ENCODE measurements at regions not wholly inside any gene's neighbourhood (a gene's known extent, or its start where the extent isn't known, plus 50 kb on each side); places are given as distances from the start of the nearest gene placed in this dataset.

DNA sequence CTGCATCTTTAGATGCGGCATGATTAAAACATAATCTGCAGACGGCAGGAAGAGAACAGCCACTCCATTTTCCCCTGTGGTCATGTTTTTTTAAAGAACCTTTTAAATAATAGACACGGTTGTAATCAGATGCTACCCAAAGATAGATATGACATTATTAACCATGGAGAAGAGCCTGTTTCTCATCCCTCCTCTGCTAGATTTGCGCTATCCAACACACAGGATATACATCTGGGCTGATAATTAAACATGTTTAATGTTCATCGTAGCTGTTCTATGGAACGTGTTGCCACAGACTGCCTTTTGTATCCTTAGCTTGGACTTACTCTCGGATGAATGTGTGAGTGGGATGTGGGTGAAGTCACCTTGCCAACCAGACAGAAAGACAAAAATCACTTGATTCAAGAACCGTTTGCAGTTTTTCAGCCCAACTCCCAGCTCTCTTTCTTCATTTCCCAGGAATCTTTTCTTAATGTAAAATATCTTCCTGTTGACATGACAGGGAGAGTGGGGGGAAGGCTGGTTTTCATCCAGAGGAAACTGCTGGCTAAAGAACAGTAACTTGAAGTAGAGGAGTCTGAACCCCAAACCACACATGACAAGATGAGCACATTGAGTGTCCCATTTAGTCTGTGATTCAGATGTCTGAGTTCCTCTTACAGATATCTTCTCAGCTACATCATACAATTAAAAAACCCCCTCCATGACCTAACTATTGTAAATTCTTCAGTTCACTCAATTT is 118.6 kb upstream of the PRICKLE2 start:
- H3K27me3 ChIP-seq (ENCODE audit: insufficient read depth, low read length): no peaks in the 10 kb centered on the region
- no peaks in the 10 kb centered on the region for H3K9me3 ChIP-seq (ENCODE audit: low read depth, low read length)
- H3K4me1 ChIP-seq (ENCODE audit: insufficient read depth, low read length): no peaks in the 10 kb centered on the region
- H3K4me3 ChIP-seq (ENCODE audit: low read length): no peak overlapping the region

DNA sequence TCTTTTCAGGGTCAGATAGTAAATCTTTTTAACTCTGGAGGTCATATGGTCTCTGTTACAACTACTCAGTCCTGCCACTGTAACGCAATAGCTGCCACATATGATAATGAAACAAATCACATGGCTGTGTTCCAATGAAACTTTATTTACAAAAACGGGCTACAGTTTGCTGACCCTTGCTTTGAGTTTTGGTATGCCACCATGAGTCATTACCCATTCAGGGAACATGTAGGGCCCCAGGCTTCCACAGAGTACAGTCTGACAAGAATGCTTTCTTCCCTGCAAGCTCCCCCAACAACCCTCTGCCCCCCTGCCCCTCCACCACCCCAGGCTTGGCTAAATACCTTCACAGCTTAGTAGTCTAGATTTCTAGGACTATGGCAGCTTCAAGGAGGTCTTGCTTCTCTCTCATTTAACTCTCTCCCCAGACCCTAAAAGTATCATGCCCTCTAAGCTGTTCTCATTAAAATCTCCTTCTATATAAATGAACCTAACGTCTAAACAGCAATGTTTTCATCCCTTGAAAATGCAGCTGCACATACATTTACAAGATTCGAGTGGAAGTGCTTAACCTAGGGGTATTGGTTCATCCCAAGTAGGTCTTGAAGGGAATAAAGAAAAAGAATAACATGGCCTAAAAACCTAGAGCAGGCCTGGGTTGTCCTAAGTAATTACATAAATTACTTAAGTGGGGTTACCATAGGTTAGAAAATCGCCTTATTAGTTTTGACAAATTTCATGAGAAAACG is 117.8 kb upstream of the PRICKLE2 start:
- H3K4me3 ChIP-seq (ENCODE audit: low read length): no peak overlapping the region
- no peaks in the 10 kb centered on the region for H3K9me3 ChIP-seq (ENCODE audit: low read depth, low read length)
- no peaks in the 10 kb centered on the region for H3K27me3 ChIP-seq (ENCODE audit: insufficient read depth, low read length)
- no peaks in the 10 kb centered on the region for H3K4me1 ChIP-seq (ENCODE audit: insufficient read depth, low read length)

DNA sequence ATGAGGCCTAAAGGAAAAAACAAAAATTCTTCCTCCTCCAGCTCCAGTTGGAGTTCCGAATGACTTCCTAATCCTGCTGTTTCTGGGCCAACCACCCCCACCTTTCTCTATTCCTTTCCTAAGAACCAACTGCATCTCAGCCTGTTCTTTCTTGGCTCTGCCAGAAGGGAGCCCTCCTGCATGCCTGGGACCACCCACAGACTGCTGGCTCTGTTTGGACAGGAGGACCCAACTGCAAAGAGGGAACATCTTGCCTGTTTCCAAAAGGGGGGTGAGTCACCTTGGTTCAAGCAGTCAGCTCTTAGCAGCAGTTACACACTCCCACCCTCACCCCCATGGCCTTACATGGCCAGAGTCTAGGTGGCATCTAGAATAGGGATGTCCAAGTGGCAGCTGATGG is 116.0 kb upstream of the PRICKLE2 start:
- no peaks in the 10 kb centered on the region for H3K4me1 ChIP-seq (ENCODE audit: insufficient read depth, low read length)
- no peaks in the 10 kb centered on the region for H3K27me3 ChIP-seq (ENCODE audit: insufficient read depth, low read length)

DNA sequence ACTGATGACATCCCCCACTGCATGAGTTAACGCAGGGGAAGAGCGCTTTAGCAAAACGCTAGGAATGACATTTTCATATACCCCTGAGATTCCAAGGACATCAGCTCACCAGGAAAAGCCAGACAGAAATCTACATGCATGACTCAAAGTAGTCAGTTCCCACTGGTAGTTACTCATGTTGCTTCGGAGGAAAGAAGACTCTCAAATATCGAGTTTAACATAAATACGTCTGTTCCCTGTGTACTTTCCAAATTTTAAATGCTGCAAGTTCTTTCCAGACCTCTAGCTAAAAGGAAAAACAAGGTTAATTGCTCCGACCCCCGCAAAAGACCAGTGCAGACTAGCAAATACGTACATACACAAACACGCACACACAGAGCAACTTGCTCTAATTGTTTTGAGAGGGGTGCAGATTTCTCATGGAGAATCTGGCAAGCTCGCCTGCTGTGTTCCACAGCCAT is 115.4 kb upstream of the PRICKLE2 start:
- no peak overlapping the region for H3K4me3 ChIP-seq (ENCODE audit: low read length)
- H3K4me1 ChIP-seq (ENCODE audit: insufficient read depth, low read length): no peaks in the 10 kb centered on the region
- no peaks in the 10 kb centered on the region for H3K9me3 ChIP-seq (ENCODE audit: low read depth, low read length)
- H3K27me3 ChIP-seq (ENCODE audit: insufficient read depth, low read length): no peaks in the 10 kb centered on the region

More for the DNA sequence above, 116.0 kb upstream of the PRICKLE2 start:
- Histone ChIP-seq H3K9me3 (ENCODE audit: low read depth, low read length) (no peaks in the 10 kb centered on the region), H3K4me3 (ENCODE audit: low read length) (no peak overlapping the region)

DNA sequence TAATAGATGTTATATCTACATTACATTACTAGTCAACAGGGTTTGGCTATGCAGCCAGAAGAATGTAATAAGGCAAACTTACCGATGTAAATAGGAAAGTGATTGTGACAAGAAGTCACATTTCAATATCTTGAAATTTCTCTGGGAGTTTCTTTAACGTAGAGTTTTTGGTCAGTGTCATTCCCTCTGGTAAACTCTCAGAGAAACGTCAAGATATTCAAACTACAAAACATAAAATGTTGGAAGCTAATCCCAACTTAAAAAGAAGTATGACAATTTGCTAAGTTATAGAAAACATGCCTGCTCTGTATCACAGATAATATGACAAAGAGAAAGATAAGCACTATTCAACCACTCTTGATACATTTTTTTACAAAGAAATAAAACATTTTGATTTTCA is 111.2 kb upstream of the PRICKLE2 start:
- no peak overlapping the region for H3K4me3 ChIP-seq (ENCODE audit: low read length)
- H3K9me3 ChIP-seq (ENCODE audit: low read depth, low read length): no peaks in the 10 kb centered on the region
- no peaks in the 10 kb centered on the region for H3K27me3 ChIP-seq (ENCODE audit: insufficient read depth, low read length)
- no peaks in the 10 kb centered on the region for H3K4me1 ChIP-seq (ENCODE audit: insufficient read depth, low read length)

DNA sequence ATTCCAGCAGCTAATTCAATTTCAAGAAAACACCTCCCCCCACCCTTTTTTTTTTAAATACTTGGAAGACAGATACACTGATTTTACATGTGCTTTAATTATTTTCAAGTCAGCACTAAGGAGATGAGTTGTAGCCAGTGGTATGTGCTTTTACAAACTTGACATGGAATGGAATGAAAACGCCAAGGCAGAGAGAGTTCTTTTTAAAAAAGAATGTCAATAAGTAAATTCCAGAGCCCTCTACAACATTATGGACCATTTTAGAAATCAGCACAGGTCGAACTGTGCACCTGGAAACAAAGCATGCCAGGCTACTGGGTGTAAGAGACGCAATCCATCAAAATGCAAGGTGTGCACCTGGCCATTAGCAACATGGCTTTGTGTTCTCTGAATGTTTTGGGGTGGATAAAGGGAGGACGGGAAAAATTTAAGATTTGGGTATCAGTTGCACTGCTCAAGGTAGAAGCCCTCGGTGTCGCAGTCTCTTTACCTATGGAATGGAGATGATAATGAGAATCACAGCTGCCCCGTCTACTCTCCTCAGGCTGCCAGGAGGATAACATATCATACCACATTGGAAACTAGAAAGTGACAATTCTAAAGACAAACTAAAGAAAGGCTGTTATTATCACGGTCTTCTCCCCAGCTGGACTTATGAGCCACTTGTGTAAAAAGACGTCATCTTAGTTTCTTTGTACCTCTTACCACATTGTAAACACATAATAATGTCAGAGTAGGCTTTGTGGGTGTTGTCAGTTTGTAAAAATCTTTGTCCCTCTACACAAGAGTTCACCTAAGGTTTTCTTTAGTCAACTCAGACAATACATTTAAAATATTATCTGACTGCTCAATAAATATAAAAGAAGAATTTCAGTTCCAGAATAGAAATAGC is 107.4 kb upstream of the PRICKLE2 start:
- no peaks in the 10 kb centered on the region for H3K27me3 ChIP-seq (ENCODE audit: insufficient read depth, low read length)
- H3K4me3 ChIP-seq (ENCODE audit: low read length): no peak overlapping the region
- no peaks in the 10 kb centered on the region for H3K9me3 ChIP-seq (ENCODE audit: low read depth, low read length)
- H3K4me1 ChIP-seq (ENCODE audit: insufficient read depth, low read length): no peaks in the 10 kb centered on the region

DNA sequence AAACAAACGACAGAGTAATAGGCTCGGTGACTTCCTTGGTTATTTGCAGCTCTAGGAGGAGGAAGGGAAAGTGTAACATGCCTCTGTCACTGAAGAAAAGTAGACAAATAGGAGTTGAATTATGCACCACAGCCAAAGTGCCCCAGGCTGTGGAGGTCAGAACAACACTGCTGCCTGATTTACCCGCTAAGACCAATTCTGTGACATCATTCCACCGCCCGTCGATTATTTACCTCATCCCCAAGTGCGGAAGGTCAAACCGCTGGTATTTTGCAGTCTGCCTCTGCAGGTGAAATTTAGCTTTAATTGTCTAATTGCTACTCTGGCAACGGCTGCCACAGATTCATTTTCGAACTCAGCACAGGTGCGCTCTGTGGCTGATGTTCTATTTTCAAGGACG is 106.3 kb upstream of the PRICKLE2 start:
- Histone ChIP-seq H3K4me1 (ENCODE audit: insufficient read depth, low read length) (no peaks in the 10 kb centered on the region), H3K9me3 (ENCODE audit: low read depth, low read length) (no peaks in the 10 kb centered on the region), H3K4me3 (ENCODE audit: low read length) (no peak overlapping the region), H3K27me3 (ENCODE audit: insufficient read depth, low read length) (no peaks in the 10 kb centered on the region)

DNA sequence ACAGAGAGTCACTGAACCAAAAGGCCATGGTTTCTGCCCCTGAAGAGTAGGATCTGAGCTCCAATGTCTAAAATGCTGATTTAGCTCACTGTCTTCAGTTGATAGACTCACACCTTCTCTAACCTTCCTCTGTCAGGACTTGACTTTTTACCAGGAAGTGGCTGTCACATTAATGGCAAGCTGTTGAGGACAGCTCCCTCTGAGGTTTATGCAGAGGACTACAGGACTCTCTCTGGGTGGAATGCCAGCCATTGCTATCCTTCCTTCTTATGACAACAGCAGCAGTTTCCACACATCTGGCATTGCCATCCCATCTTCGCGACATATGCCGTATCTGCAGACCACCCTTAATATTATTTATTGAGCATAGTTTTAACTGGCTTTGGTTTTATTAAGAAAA is 103.8 kb upstream of the PRICKLE2 start:
- H3K27me3 ChIP-seq (ENCODE audit: insufficient read depth, low read length): no peaks in the 10 kb centered on the region
- no peaks in the 10 kb centered on the region for H3K4me1 ChIP-seq (ENCODE audit: insufficient read depth, low read length)
- no peak overlapping the region for H3K4me3 ChIP-seq (ENCODE audit: low read length)
- H3K9me3 ChIP-seq (ENCODE audit: low read depth, low read length): no peaks in the 10 kb centered on the region

DNA sequence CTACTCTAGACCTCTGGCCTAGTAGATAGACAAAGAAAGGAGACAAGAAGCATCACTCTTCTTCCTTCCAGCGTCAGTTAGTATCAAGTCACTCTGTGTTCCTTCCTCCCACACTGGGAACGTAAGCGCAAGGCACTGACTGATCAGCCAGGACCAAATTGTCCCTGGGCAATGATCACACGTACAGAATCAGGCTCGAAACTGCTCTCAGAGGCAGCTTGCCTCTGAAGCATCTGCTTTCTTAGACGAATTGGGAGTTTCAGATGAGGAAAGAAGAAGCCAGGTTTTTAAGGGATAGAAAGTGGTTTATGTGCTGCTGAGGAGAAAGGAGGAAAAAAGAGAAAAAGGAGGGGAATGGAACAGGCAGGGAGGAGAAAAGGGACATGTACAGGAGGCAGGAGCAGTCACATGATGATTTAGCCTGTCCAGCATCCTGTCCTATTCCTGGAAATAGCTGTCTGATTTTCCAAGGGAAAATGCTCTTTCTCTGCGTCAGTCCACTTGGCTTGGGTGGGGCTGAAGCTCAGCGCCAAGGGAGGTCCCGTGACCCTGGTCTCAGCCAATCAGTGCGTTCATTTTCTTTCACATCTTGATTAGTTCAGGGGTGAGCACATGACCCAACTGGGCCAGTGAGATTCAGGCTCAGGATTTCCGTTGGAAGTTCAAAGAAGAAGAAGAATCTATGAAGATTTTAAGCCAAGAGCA is 102.0 kb upstream of the PRICKLE2 start:
- Histone ChIP-seq H3K4me3 (ENCODE audit: low read length) (no peak overlapping the region), H3K27me3 (ENCODE audit: insufficient read depth, low read length) (no peaks in the 10 kb centered on the region), H3K9me3 (ENCODE audit: low read depth, low read length) (no peaks in the 10 kb centered on the region), H3K4me1 (ENCODE audit: insufficient read depth, low read length) (no peaks in the 10 kb centered on the region)

DNA sequence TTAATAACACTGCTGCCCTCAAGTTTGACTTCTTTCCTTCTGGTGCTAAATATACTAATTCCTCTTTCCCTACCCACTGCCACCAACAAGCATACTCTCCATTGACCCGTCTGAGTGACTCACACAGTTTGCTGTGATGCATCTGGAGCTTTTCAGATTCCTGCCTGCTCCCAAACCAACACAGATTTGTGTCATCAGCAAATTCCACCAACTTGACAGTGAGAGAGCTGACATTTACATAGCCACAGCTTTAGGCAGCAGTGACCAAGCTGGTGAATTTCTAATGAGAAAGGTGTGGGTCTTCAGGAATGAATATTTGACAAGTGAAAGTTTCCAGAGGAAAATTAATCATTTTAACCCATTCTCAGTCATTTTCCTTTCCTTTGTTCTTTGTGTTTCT is 96.5 kb upstream of the PRICKLE2 start:
- Histone ChIP-seq H3K4me3 (ENCODE audit: low read length) (no peak overlapping the region), H3K9me3 (ENCODE audit: low read depth, low read length) (no peaks in the 10 kb centered on the region), H3K4me1 (ENCODE audit: insufficient read depth, low read length) (no peaks in the 10 kb centered on the region), H3K27me3 (ENCODE audit: insufficient read depth, low read length) (no peaks in the 10 kb centered on the region)

DNA sequence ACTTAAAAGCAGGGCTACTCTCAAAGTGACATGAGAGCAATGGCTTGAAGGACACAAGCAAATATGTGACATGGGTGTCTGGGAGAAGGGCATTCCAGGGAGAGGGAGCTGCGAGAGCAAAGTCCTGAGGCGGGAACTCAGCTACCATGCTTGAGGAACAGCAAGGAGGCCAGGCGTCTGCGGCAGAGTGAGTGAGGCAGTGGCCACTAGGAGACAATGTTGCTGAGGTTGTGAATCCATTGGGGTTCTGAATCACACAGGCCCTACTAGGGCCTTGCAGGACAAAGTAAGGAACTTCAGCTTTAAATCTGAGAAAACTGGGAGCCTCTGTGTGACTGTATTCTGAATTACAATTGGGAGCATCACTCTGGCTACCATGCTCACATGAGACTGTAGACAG is 94.1 kb upstream of the PRICKLE2 start:
- H3K9me3 ChIP-seq (ENCODE audit: low read depth, low read length): no peaks in the 10 kb centered on the region
- no peak overlapping the region for H3K4me3 ChIP-seq (ENCODE audit: low read length)
- H3K4me1 ChIP-seq (ENCODE audit: insufficient read depth, low read length): no peaks in the 10 kb centered on the region
- H3K27me3 ChIP-seq (ENCODE audit: insufficient read depth, low read length): no peaks in the 10 kb centered on the region

DNA sequence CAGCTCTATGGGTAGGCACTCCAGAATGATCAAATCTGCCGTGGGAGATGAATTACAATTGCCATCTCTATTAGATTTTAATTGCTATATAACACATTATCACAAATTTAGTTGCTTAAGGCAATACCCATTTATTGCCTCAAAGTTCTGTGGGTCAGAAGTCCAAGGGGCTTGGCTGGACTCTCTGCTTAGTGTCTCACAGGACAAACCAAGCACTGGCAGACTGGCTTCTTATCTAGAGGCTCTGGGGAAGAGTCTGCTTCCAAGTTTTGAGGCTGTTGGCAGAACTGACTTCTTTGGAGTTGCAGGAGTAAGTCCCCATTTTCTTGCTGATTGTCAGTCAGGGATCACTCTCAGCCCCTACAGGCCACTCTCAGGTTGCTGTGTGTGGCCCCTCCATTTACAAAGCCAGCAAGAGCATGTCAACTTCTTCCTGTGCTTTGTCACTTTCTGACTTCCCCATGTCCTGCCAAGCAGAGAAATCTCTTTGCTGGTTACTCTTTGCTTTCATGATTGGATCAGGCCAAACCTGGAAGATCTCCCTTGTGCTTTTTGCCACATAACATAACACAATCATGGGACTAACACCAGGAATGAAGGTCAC is 93.5 kb upstream of the PRICKLE2 start:
- no peaks in the 10 kb centered on the region for H3K27me3 ChIP-seq (ENCODE audit: insufficient read depth, low read length)
- no peaks in the 10 kb centered on the region for H3K4me1 ChIP-seq (ENCODE audit: insufficient read depth, low read length)
- no peak overlapping the region for H3K4me3 ChIP-seq (ENCODE audit: low read length)
- no peaks in the 10 kb centered on the region for H3K9me3 ChIP-seq (ENCODE audit: low read depth, low read length)

DNA sequence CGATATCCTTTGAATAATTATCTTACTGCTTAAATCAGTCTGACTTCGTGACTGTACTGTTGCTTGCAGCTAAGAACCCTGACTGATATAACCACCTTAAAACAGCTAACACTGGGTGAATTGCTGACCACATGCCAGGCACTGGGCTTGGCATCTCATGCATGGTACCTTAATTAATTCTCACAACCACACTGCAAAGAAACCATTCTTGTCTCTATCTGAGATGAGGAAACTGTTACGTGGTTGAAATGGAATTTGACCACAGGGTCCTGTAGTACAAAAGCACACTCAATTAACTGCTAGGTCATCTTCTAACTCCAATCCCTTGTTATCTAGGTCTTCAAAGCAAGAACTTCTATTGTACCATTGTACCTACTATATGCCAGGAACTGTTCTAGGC is 92.7 kb upstream of the PRICKLE2 start:
- no peaks in the 10 kb centered on the region for H3K4me1 ChIP-seq (ENCODE audit: insufficient read depth, low read length)

DNA sequence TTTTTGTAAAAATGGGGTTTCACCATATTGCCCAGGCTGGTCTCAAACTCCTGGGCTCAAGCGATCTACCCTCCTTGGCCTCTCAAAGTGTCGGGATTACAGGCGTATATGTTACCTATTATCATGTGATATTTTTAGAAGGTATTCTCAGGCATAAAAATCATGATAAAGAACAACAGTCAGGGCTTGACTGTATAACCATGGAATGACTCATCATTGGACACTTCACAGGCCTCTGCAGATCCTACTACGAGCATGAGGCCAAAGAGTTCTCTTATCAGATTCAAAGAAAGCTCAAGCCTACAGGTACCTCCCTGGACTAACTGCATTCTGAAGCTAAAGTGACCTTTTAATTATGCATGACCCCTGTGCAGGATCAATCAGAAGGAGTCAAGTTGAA is 91.7 kb upstream of the PRICKLE2 start:
- Histone ChIP-seq H3K4me3 (ENCODE audit: low read length) (no peak overlapping the region), H3K9me3 (ENCODE audit: low read depth, low read length) (no peaks in the 10 kb centered on the region), H3K4me1 (ENCODE audit: insufficient read depth, low read length) (no peaks in the 10 kb centered on the region), H3K27me3 (ENCODE audit: insufficient read depth, low read length) (no peaks in the 10 kb centered on the region)

More for the DNA sequence above, 92.7 kb upstream of the PRICKLE2 start:
- no peaks in the 10 kb centered on the region for H3K9me3 ChIP-seq (ENCODE audit: low read depth, low read length)
- no peak overlapping the region for H3K4me3 ChIP-seq (ENCODE audit: low read length)
- H3K27me3 ChIP-seq (ENCODE audit: insufficient read depth, low read length): no peaks in the 10 kb centered on the region

Data from mononuclear cell (primary cell).